NCI-H2107 treated with DMSO at 0.1 percent for 48 hours (cell line): ENCODE measurements at regions not wholly inside any gene's neighbourhood (a gene's known extent, or its start where the extent isn't known, plus 50 kb on each side); places are given as distances from the start of the nearest gene placed in this dataset.
"Not testable (repeated sequence)": the region's sequence is repeated elsewhere in the genome, so short reads cannot be mapped to it uniquely, and the experiment has no call there.

ENCODE experiments used
- DNase-seq: peaks from one replicate; lab custom pipeline; 2025; ENCODE audit not compliant: unreplicated experiment; lab: John Stamatoyannopoulos, UW

DNA sequence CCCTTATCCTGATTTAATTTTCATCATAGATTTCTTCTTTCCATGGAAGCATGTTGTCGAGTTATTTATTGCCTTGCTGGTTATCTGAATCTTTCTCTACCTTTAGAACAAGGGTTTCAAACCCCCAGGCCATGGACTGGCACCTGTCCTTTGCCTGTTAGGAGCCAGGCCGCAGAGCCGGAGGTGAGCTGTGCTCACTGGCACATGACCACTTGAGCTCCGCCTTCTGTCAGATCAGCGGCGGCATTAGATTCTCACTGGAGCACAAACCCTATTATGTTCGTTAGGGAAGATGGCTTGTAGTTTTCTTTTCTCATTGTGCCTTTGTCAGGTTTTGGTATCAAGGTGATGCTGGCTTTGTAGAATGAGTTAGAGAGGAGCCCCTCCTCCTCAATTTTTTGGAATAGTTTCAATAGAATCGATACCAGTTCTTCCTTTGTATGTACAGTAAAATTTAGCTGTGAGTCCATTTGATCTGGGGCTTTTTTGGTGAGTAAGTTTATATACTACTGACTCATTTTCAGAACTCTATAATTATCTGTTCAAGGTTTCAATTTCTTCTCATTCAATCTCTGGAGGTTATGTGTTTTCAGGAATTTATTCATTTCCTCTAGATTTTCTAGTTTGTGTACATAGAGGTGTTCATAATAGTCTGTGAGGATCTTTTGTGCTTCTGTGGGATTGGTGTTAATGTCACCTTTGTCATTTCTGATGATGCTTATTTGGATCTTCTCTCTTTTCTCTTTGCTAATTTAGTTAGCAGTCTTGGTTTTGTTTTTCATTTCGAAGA is 668.0 kb upstream of the FAM98A start:
- DNase-seq = no peak

GRCh38 chr2:34261701-34262100 is 662.6 kb upstream of the FAM98A start:
- DNase-seq = no peak

GRCh38 chr2:34254272-34254878 is 655.3 kb upstream of the FAM98A start:
- no peak for DNase-seq

DNA sequence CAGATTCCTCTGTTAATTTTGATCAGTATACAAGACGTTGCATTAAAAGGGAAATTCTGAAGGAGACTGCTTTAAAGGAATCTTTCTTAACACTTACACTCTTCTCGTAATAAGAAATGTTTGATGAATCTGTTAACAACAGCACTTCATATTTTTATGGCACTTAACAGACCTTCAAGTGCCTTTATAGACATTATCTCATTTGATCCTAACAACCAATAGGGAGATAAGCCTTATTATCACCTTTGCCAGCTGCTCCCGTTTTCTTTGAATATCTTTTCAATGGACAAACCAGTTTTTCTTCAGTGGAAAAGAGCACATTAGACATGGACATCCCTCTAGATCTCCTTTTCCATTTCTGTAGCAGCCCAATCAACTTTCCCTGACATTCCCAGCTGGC is 653.0 kb upstream of the FAM98A start:
- DNase-seq = no peak

DNA sequence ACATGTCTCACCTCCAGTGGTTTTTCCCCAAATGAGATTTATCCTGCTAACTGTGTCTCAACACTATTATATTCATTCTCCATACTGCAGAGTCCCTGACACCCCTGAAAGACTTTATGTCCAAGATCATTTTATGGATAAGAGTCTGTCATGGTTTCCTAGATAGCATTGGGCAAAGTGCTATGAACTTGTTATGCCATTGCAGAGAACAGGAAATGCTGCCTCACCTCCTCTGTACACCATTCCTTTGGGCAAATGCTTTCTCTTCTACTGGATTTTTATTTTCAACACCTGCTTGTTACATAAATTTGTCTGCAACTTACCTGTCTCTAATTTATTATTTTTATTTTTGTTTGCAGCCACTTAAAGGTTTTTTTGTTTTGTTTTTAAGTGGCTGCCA is 652.5 kb upstream of the FAM98A start:
- DNase-seq = no peak

- no peak for DNase-seq
These were observed 645.1 kb upstream of the FAM98A start for GRCh38 chr2:34244195-34244594.

- no peak for DNase-seq
These were observed 643.6 kb upstream of the FAM98A start for GRCh38 chr2:34242763-34243123.

- DNase-seq = no peak
These were observed 643.0 kb upstream of the FAM98A start for GRCh38 chr2:34241905-34242762.

DNA sequence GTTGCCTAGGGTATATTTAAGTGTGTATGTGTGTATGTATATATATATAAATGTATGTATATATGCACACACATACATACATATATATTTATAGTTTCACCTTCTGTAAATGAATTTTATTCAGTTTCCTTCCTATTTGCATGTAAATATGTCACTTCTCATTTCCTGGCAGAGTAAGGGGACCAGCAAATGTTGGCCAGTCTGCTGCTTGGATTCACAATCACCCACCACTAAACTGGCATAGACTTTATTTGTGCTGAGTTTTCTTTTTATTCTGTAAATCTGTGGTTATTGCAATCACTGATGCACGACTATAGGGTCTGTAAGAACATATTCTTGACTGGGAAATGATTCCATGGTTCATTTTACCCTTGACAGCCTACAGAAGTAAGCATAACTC is 640.4 kb upstream of the FAM98A start:
- no peak for DNase-seq

GRCh38 chr2:34234823-34235222 is 635.7 kb upstream of the FAM98A start:
- DNase-seq = no peak

GRCh38 chr2:34229998-34230397 is 630.9 kb upstream of the FAM98A start:
- DNase-seq = no peak

DNA sequence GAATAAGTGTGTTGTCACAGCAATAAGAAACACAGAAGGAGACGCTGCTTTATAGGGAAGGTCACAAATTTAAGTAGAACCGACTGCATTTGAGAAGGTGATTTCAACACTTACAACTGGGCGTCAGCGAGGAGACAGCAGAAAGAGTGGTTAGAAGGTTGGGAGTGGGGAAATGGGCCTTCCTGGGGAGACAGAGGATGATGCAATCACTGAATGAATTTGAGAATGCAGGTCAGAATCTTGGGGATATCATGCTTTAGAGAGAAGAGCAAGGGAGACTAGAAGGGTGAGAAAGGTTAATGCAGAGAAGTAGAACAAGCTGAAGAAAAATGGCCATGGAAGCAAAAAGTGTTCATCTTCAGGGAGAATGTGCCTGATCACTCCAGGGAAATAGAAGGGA is 616.1 kb upstream of the FAM98A start:
- DNase-seq = no peak

DNA sequence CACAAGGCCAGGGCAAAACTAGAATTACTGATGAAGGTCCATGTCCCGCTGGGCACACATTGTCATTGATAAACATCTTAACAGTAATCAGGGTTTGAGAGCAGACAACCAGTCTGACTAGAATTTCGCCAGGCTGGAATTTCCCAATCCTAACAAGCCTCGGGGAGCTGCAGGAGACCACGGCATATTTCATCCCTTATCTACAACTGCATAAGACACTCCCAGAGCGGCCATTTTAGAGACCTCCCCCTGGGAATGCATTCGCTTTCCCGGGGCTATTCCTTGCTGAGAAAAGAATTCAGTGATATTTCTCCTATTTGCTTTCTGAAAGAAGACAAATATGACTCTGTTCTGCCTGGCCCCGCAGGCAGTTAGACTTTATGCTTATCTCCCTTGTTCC is 611.3 kb upstream of the FAM98A start:
- not testable (repeated sequence) for DNase-seq

GRCh38 chr2:34204560-34204959 is 605.5 kb upstream of the FAM98A start:
- DNase-seq = no peak

DNA sequence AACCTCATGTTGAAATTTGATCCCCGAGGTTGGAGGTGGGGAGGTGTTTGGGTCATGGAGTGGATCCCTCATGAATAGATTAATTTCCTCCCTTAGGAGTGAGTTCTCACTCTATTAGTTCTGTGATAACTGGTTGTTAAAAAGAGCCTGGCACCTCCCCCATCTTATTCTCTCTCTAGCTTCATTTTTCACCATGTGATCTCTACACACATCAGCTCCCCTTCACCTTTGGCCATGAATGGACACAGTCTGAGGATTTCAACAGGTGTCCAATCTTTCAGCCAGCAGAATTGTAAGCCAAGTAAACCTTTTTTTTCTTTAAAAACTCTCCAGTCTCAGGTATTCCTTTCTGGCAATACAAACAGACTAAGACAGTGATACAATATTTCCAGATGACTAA is 602.0 kb upstream of the FAM98A start:
- DNase-seq = no peak

DNA sequence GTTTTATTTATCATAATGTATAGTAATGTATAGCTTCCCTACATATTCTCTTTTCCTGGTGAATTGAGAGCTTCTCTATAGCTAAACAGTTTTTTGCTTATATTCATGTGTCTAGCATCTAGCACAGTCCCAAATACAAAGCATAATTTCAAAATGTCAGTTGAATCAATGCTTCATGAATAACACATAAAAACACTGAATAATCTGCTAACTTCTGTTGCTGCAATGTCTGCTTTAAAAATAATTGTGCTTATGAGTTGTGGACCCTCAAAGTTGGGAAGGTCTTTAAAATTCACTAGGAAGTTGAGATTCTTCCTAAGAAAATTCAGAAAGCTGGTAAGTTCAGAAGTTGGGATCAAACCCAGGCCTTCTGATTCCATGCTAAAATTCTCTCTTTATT is 600.9 kb upstream of the FAM98A start:
- no peak for DNase-seq

DNA sequence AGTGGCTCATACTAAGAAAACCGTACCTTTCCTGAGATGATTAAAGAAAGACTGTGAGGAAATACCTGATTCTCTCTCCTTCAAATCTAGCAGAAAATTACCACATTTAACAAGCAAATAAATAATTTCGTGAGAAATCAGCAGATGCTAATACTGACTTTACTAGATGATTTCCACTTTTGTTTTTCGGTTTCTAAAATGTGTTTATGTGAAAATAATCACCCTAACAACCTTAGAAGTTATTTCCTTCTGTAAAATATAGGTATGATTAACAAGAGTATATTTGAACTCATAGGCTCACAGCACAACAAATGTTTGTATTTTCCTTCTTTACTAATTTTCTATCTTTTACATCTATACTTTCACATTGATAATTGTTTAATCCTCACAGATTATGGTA is 594.1 kb upstream of the FAM98A start:
- no peak for DNase-seq

- DNase-seq = no peak
These were observed 589.6 kb upstream of the FAM98A start for GRCh38 chr2:34188464-34189303.

DNA sequence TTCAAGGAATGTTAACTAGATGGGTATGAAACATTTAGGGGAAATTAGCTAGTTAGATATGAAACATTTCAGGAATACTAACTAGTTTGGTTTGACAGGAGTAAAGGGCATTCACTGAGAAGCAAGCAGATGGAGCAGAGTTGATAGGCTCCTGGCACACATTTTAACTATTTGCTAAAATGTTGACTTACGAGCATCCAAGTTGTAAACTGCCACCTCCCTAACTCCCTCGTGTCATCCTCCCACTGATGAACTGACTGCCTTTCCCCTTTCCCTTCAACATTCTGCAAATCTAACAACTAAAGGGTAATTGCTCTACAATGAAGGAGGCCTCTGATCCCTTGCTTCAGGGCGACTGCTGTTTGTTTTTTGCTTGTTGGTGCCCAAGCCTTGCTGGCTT is 580.4 kb upstream of the FAM98A start:
- DNase-seq = no peak

DNA sequence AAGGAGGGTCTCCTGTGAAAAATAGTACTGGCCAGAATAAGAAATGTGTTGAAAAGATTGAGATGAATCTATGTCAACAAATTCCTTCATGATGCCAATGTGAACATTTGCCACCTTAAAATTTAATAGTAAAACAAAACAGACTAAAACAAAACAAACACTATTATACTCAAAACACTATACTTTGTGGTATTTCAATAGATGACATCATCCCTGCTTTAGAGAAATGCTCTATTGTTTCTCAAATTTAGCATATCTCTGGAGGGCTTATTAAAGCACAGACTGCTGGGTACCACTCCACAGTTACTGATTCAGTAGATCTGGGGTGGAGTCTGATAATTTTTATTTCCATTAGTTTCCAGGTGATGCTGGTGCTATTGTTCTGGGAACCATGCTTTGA is 579.4 kb upstream of the FAM98A start:
- DNase-seq = no peak

DNA sequence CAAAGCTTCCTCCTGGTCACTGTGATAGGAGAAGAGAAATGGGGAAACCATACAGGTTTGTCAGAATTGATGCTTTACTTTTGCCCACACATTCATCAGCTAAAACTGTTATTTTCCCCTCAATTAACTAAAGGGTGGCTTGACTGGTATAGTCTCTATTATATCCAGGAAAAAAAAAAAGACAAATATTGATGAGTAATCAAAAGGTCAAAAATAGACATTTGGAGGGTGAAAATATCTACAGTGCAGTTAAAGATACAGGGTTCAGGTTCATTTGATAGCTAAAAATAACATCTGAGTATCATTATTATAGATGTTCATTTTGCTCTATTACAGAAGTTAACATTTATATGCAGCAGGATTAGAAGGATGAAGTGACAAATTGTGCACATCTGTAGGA is 577.6 kb upstream of the FAM98A start:
- no peak for DNase-seq
